ENCODE measurements at regions not wholly inside any gene's neighbourhood (a gene's known extent, or its start where the extent isn't known, plus 50 kb on each side); places are given as distances from the start of the nearest gene placed in this dataset.

DNA sequence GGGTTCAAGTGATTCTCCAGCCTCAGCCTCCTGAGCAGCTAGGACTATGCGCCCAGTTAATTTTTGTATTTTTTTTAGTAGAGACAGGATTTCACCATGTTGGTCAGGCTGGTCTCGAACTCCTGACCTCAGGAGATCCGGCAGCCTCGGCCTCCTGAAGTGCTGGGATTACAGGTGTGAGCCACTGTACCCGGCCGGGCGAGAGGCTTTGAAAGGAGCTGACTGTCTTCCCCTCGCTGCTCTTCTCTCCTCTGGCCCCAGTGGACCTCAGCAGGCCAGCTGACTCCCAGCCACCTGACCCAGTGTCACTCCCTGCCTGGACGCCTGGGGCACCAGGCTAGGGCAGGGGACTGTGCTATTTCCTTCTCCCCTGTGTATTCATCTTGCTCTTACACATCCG is 89.5 kb upstream of the ANKRD55 start:
- TF ChIP-seq, protein P1, sequence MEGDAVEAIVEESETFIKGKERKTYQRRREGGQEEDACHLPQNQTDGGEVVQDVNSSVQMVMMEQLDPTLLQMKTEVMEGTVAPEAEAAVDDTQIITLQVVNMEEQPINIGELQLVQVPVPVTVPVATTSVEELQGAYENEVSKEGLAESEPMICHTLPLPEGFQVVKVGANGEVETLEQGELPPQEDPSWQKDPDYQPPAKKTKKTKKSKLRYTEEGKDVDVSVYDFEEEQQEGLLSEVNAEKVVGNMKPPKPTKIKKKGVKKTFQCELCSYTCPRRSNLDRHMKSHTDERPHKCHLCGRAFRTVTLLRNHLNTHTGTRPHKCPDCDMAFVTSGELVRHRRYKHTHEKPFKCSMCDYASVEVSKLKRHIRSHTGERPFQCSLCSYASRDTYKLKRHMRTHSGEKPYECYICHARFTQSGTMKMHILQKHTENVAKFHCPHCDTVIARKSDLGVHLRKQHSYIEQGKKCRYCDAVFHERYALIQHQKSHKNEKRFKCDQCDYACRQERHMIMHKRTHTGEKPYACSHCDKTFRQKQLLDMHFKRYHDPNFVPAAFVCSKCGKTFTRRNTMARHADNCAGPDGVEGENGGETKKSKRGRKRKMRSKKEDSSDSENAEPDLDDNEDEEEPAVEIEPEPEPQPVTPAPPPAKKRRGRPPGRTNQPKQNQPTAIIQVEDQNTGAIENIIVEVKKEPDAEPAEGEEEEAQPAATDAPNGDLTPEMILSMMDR (IDR thresholded peaks at IDR 0.05 in 4 of 5, conservative IDR thresholded peaks at IDR 0.05 in 1 of 5), result no peak
- TF ChIP-seq POLR2A (IDR thresholded peaks at IDR 0.05), result no peak

Data from gastrocnemius medialis (tissue), 4 donors.